ENCODE measurements at regions not wholly inside any gene's neighbourhood (a gene's known extent, or its start where the extent isn't known, plus 50 kb on each side); places are given as distances from the start of the nearest gene placed in this dataset.

DNA sequence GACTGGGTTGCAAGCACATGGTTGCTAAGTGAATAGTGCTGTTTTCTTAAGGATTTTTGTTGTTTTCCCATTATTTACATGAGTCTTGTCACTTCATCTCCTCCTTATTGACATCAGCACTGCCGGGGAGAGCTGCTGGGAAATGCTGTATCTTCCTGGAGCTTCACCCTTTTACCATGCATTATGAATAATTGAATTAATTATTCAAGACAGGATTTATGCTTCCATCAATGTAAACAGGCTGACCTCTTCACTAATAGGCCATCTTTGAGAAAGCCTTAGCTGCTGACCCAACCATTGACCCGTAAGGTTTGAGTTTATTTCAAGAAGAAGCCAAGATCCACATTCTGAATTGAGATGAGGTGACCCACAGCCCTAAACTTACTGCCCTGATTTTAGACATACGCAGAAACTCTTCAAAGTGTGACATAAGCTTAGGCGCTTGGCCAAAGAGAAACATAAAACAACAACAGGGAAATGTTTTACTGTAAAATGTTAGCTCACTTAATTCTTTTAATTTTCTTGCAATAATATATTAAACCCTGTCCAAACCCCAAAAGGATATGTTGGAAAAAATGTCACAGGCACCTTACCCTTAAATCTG lies 365.5 kb upstream of the SYT4 start:
- no peak overlapping the region for H3K4me3 Mint-ChIP-seq
- H3K27me3 Mint-ChIP-seq: no peaks in the 10 kb centered on the region
- Histone ChIP-seq H3K4me1 (ENCODE audit: insufficient read depth, low read length) (no peaks in the 10 kb centered on the region), H3K9me3 (ENCODE audit: low read length) (no peaks in the 10 kb centered on the region), H3K27me3 (ENCODE audit: insufficient read depth, low read length, poor library complexity, severe bottlenecking) (no peaks in the 10 kb centered on the region), H3K36me3 (ENCODE audit: insufficient read depth, low read length) (no peaks in the 10 kb centered on the region), H3K4me3 (ENCODE audit: low read length) (no peak overlapping the region), H3K27ac (ENCODE audit: low read depth, low read length) (no peak overlapping the region)
- H3K27ac Mint-ChIP-seq: no peak overlapping the region
- H3K4me1 Mint-ChIP-seq: no peaks in the 10 kb centered on the region
- no peaks in the 10 kb centered on the region for H3K36me3 Mint-ChIP-seq
- no peak for DNase-seq
- ChIA-PET CTCF (no interaction called here), POLR2A (no interaction called here)
- H3K9me3 Mint-ChIP-seq: peaks cover 1 to 11% (median 4%) of the 10 kb centered on the region in 5 donors

DNA sequence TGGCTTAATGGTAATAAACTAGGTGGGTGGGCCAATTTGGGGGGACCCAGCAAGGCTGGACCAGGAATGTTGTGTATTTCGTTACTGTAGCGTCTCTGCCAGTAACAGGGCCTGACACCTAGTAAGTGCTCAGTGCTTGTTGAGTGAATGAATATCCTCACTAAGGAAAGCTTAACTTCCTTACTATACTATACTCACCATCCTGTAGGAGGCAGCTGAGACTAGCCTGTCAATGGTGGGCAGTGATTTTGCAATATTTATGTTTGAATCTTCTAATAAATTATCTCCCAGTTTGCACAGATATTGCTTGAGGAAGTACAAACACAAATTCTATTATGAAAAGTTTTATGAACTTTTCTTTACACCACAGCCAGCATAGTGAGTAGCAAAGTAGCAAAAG lies 370.7 kb upstream of the SYT4 start:
- no peaks in the 10 kb centered on the region for H3K27me3 ChIP-seq (ENCODE audit: insufficient read depth, low read length, poor library complexity, severe bottlenecking)
- peaks cover 0 to 19% (median 5%) of the 10 kb centered on the region in 5 donors for H3K9me3 Mint-ChIP-seq
- no peak overlapping the region for H3K27ac Mint-ChIP-seq
- H3K4me1 ChIP-seq (ENCODE audit: insufficient read depth, low read length): no peaks in the 10 kb centered on the region
- ChIA-PET POLR2A (no interaction called here), CTCF (no interaction called here)
- no peak overlapping the region for H3K27ac ChIP-seq (ENCODE audit: low read depth, low read length)
- H3K36me3 ChIP-seq (ENCODE audit: insufficient read depth, low read length): no peaks in the 10 kb centered on the region
- no peaks in the 10 kb centered on the region for H3K36me3 Mint-ChIP-seq
- no peaks in the 10 kb centered on the region for H3K27me3 Mint-ChIP-seq
- H3K9me3 ChIP-seq (ENCODE audit: low read length): no peaks in the 10 kb centered on the region
- no peak overlapping the region for H3K4me3 ChIP-seq (ENCODE audit: low read length)
- no peak overlapping the region for H3K4me3 Mint-ChIP-seq
- no peak for DNase-seq
- no peaks in the 10 kb centered on the region for H3K4me1 Mint-ChIP-seq

DNA sequence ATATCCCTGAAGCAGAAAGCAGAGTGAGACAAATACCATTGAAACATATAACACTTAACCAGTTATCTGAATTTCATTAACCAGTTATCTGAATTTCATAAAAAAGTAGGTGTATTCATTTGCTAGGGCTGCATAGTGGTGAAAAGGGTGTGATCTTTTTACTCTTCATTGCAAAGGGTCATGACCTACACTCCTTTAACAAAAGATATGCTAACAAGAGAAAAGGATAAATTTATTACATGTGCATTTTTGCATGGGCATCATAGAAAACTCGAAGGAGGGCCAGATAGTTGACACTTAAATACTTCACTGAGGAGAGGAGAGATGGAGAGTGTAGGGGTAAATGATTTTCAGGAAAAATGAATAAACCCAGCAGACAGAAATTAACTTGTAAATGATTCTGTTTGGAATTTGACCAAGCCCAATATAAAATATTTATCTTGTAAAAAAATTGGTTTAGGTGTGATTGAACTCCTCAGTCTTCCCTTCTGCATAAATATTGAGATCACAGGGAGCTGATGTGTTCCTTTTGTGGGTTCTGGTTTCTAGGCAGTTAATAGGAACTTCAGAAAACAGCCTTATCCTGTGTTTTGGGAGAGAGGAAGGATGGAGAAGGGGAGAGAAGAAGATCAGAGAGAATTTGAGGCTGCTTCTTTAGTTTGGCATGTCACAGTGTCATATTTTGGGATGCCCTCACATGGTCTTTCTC lies 372.5 kb upstream of the SYT4 start:
- CTCF ChIA-PET: interaction anchor here (0.7 kb wide), 1 partner anchor 26 kb away, joined by 3 read pairs; no protein-coding TSS in a partner anchor
- no peaks in the 10 kb centered on the region for H3K4me1 ChIP-seq (ENCODE audit: insufficient read depth, low read length)
- no peaks in the 10 kb centered on the region for H3K4me1 Mint-ChIP-seq
- H3K9me3 ChIP-seq (ENCODE audit: low read length): no peaks in the 10 kb centered on the region
- no peak overlapping the region for H3K4me3 Mint-ChIP-seq
- H3K9me3 Mint-ChIP-seq: peaks cover 1 to 23% (median 6%) of the 10 kb centered on the region in 5 donors
- H3K27ac Mint-ChIP-seq: peak overlapping the region in 1 of 8 donors; percentile 44
- H3K36me3 Mint-ChIP-seq: no peaks in the 10 kb centered on the region
- no peaks in the 10 kb centered on the region for H3K36me3 ChIP-seq (ENCODE audit: insufficient read depth, low read length)
- DNase-seq: no peak
- POLR2A ChIA-PET: no interaction called here
- H3K4me3 ChIP-seq (ENCODE audit: low read length): no peak overlapping the region
- H3K27ac ChIP-seq (ENCODE audit: low read depth, low read length): no peak overlapping the region
- no peaks in the 10 kb centered on the region for H3K27me3 Mint-ChIP-seq
- H3K27me3 ChIP-seq (ENCODE audit: insufficient read depth, low read length, poor library complexity, severe bottlenecking): no peaks in the 10 kb centered on the region

DNA sequence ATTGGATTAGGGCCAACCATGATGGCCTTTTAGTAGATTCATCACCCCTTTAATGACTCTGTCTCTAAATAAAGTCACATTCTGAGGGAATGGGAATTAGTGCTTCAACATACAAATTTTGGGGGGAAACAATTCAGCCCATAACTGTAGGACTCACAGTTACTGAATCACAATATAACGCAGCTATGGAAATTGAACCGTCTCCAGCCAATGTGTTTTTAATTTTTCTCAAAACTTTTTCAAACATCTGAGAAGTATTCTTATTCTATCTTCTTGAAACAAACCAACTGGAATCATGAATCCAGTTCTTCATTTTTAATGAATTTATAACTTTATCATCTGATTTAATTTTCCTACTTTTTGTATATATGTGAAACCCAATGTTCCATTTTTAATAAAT lies 373.1 kb upstream of the SYT4 start:
- Histone ChIP-seq H3K4me1 (ENCODE audit: insufficient read depth, low read length) (no peaks in the 10 kb centered on the region), H3K9me3 (ENCODE audit: low read length) (no peaks in the 10 kb centered on the region), H3K27ac (ENCODE audit: low read depth, low read length) (no peak overlapping the region), H3K27me3 (ENCODE audit: insufficient read depth, low read length, poor library complexity, severe bottlenecking) (no peaks in the 10 kb centered on the region), H3K36me3 (ENCODE audit: insufficient read depth, low read length) (no peaks in the 10 kb centered on the region), H3K4me3 (ENCODE audit: low read length) (no peak overlapping the region)
- peaks cover 1 to 23% (median 6%) of the 10 kb centered on the region in 5 donors for H3K9me3 Mint-ChIP-seq
- H3K27me3 Mint-ChIP-seq: no peaks in the 10 kb centered on the region
- H3K4me3 Mint-ChIP-seq: no peak overlapping the region
- H3K27ac Mint-ChIP-seq: no peak overlapping the region
- no peaks in the 10 kb centered on the region for H3K4me1 Mint-ChIP-seq
- no peak for DNase-seq
- ChIA-PET POLR2A (no interaction called here), CTCF (no interaction called here)
- no peaks in the 10 kb centered on the region for H3K36me3 Mint-ChIP-seq

DNA sequence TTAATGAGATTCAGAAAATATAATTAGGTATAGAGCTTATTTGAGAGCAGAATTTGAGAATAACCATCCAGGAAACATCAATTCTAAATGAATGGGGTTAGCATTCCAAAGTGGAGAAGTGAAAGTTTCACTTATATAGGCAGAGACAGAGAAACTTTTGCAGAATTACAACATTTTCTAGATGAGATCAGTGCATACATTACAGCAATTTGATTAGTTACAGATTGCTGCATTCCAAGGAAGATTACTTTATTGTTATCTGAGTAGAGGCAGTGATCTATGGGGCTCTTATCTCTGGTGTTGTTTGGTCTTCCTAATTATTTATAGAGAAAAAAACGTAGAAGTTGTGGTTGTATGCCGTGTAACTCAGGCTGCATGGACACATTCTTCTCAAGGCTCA lies 373.8 kb upstream of the SYT4 start:
- H3K4me3 Mint-ChIP-seq: no peak overlapping the region
- DNase-seq: no peak
- no peaks in the 10 kb centered on the region for H3K4me1 Mint-ChIP-seq
- ChIA-PET POLR2A (no interaction called here), CTCF (no interaction called here)
- Histone ChIP-seq H3K9me3 (ENCODE audit: low read length) (no peaks in the 10 kb centered on the region), H3K4me3 (ENCODE audit: low read length) (no peak overlapping the region), H3K4me1 (ENCODE audit: insufficient read depth, low read length) (no peaks in the 10 kb centered on the region), H3K27me3 (ENCODE audit: insufficient read depth, low read length, poor library complexity, severe bottlenecking) (no peaks in the 10 kb centered on the region), H3K36me3 (ENCODE audit: insufficient read depth, low read length) (no peaks in the 10 kb centered on the region), H3K27ac (ENCODE audit: low read depth, low read length) (no peak overlapping the region)
- H3K9me3 Mint-ChIP-seq: peaks cover 0 to 26% (median 8%) of the 10 kb centered on the region in 5 donors
- no peaks in the 10 kb centered on the region for H3K36me3 Mint-ChIP-seq
- no peaks in the 10 kb centered on the region for H3K27me3 Mint-ChIP-seq
- H3K27ac Mint-ChIP-seq: no peak overlapping the region

DNA sequence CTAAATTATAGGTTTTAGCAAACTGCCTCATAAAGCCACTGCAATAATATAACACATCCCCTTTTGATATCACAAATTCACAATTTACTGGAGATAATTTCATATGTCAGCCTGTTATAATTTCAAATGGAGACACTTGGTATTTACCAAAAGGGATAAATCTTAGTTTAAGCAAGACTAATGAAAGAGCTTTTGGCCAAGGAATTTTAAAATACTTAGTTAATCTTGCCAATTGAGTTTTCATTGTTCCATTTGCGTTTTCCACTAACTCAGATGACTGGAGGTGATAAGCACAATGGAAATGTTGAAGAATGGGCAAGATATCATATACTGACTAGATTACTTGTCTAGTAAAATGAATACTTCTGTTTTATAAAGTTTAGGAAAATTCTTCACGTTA lies 379.3 kb upstream of the SYT4 start:
- Histone ChIP-seq H3K27me3 (ENCODE audit: insufficient read depth, low read length, poor library complexity, severe bottlenecking) (no peaks in the 10 kb centered on the region), H3K36me3 (ENCODE audit: insufficient read depth, low read length) (no peaks in the 10 kb centered on the region), H3K9me3 (ENCODE audit: low read length) (no peaks in the 10 kb centered on the region), H3K4me3 (ENCODE audit: low read length) (no peak overlapping the region), H3K4me1 (ENCODE audit: insufficient read depth, low read length) (no peaks in the 10 kb centered on the region), H3K27ac (ENCODE audit: low read depth, low read length) (no peak overlapping the region)
- no peak for DNase-seq
- ChIA-PET POLR2A (no interaction called here), CTCF (no interaction called here)
- Mint-ChIP-seq H3K9me3 (peaks cover 1 to 16% (median 13%) of the 10 kb centered on the region in 5 donors), H3K36me3 (no peaks in the 10 kb centered on the region), H3K27me3 (no peaks in the 10 kb centered on the region), H3K27ac (no peak overlapping the region), H3K4me1 (no peaks in the 10 kb centered on the region), H3K4me3 (no peak overlapping the region)

DNA sequence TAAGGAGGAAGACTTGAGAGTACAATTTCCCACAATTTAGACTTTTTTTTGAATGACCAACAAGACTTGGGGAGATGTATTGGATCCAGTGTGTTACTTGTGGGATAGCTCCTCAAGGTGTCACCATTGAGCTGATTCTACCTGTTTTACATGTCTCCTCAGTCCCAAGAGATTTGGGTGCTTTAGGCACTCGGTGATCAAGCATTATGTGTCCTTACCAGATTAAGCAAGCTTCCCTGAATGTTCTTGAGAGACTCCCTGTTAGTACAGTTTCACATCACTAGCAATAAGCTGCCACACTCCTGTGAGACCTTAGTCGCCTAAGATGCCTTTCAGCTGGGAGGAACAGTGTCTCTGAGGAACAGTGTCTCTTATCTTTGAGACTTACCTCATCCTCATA lies 384.3 kb upstream of the SYT4 start:
- CTCF ChIA-PET: no interaction called here

DNA sequence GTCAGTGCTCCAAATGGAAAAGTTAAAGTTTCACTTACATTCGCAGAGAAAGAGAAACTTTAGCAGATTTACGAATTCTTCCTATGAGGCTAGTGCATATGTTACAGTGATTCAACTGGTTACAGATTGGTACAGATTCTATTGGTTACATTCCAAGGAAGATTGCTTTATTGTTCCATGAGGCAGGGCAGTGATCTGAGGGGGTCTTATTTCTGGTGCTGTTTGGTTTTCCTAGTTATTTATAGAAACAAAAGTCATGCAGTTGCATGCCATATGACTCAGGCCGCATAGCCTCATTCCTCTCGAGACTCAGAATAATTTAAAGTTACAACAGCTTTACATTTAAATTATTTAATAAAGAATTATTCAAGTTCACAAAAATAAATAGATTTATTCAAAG lies 385.4 kb upstream of the SYT4 start:
- no peak overlapping the region for H3K4me3 Mint-ChIP-seq
- H3K9me3 Mint-ChIP-seq: peaks cover 0 to 3% (median 0%) of the 10 kb centered on the region in 5 donors
- H3K36me3 ChIP-seq (ENCODE audit: insufficient read depth, low read length): no peaks in the 10 kb centered on the region
- no peaks in the 10 kb centered on the region for H3K36me3 Mint-ChIP-seq
- H3K27me3 ChIP-seq (ENCODE audit: insufficient read depth, low read length, poor library complexity, severe bottlenecking): no peaks in the 10 kb centered on the region
- H3K27me3 Mint-ChIP-seq: no peaks in the 10 kb centered on the region
- no peak for DNase-seq
- POLR2A ChIA-PET: no interaction called here
- no peaks in the 10 kb centered on the region for H3K4me1 Mint-ChIP-seq
- no peaks in the 10 kb centered on the region for H3K9me3 ChIP-seq (ENCODE audit: low read length)
- no peak overlapping the region for H3K27ac Mint-ChIP-seq
- CTCF ChIA-PET: no interaction called here
- H3K27ac ChIP-seq (ENCODE audit: low read depth, low read length): no peak overlapping the region
- H3K4me1 ChIP-seq (ENCODE audit: insufficient read depth, low read length): no peaks in the 10 kb centered on the region
- no peak overlapping the region for H3K4me3 ChIP-seq (ENCODE audit: low read length)

More for the DNA sequence above, 384.3 kb upstream of the SYT4 start:
- Mint-ChIP-seq H3K4me1 (no peaks in the 10 kb centered on the region), H3K27ac (no peak overlapping the region), H3K27me3 (no peaks in the 10 kb centered on the region), H3K9me3 (peaks cover 0 to 3% (median 0%) of the 10 kb centered on the region in 5 donors), H3K36me3 (no peaks in the 10 kb centered on the region), H3K4me3 (no peak overlapping the region)
- POLR2A ChIA-PET: no interaction called here
- no peak for DNase-seq
- Histone ChIP-seq H3K9me3 (ENCODE audit: low read length) (no peaks in the 10 kb centered on the region), H3K27me3 (ENCODE audit: insufficient read depth, low read length, poor library complexity, severe bottlenecking) (no peaks in the 10 kb centered on the region), H3K4me3 (ENCODE audit: low read length) (no peak overlapping the region), H3K36me3 (ENCODE audit: insufficient read depth, low read length) (no peaks in the 10 kb centered on the region), H3K4me1 (ENCODE audit: insufficient read depth, low read length) (no peaks in the 10 kb centered on the region), H3K27ac (ENCODE audit: low read depth, low read length) (no peak overlapping the region)

Data from CD8-positive, alpha-beta memory T cell (primary cell).